ENCODE measurements at regions not wholly inside any gene's neighbourhood (a gene's known extent, or its start where the extent isn't known, plus 50 kb on each side); places are given as distances from the start of the nearest gene placed in this dataset.
A peak's percentile ranks its signal among the peaks of the same experiment; 100 is the strongest.

DNA sequence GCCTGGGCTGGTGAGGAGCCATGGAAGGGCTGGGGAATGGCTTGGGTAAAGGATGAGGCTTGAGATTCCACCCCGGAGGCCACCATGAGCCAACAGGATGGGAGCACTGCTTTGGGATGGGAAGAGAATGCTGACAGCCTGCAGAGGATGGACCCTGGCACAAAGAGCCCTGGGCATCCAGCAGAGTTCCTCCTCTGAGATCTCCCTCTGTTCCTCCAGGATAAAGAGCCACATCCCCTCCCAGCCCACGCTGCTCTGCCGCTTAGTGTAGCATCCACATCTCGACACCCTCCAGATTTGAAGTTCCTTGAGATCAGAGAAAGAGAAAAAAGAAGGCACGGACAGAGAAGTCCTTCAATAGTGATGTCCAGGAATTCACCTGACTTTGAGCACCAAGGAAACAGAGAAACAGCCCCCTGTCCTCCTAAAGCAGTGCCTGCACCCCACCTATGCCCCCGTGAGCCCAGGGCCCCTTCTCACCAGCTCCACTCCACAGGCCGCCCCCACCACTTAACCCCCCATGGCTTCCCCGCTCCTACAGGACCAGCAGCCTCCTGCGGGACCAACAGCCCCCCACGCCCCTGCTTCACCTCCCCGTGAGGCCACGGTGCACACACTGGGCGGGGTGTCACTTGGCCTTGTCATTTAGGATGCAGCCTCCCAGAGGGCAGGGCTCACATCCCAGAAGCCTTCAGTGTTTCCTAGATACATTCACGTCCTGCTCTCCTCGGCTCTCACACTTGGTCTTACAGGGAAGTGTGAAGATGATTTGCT lies 180.5 kb downstream of the SHANK2 start:
- WGBS, 2 donors (ENCODE audit: extremely low coverage in 2 of 2, insufficient read length in 2 of 2, insufficient replicate concordance in 1 of 2), result no CpG with 5 or more reads among the region's 15 CpGs
- no peak overlapping the region for H4K8ac ChIP-seq (ENCODE audit: low read depth, low read length)
- no peak overlapping the region for H3K4me2 ChIP-seq (ENCODE audit: insufficient read depth, low read length, poor library complexity, severe bottlenecking)
- no peak overlapping the region for H3K4me3 ChIP-seq (ENCODE audit: low read length in 2 of 2)
- H3K18ac ChIP-seq (ENCODE audit: low read length), result no peak overlapping the region
- H3K4me1 ChIP-seq (ENCODE audit: control insufficient read depth in 2 of 2, insufficient read depth in 1 of 2, low read depth in 1 of 2, low read length in 2 of 2), result peaks cover 0 to 3% of the 10 kb centered on the region in 2 donors
- H2BK5ac ChIP-seq (ENCODE audit: low read length), result peak overlapping the region; percentile 19
- H4K91ac ChIP-seq (ENCODE audit: low read depth, low read length, poor library complexity), result no peak overlapping the region
- no peak overlapping the region for H2AFZ ChIP-seq (ENCODE audit: low read length)
- H3K27ac ChIP-seq (replicated peaks; ENCODE audit: low read length), result no peak overlapping the region
- no peaks in the 10 kb centered on the region for H3K79me1 ChIP-seq (ENCODE audit: low read depth, low read length)
- H2BK12ac ChIP-seq (ENCODE audit: low read length), result no peak overlapping the region
- no peak overlapping the region for H3K23ac ChIP-seq (ENCODE audit: low read depth, low read length, poor library complexity)
- H2BK15ac ChIP-seq (ENCODE audit: low read length), result no peak overlapping the region
- H3K9ac ChIP-seq (ENCODE audit: low read depth, low read length, poor library complexity), result no peak overlapping the region
- no peak overlapping the region for H2BK120ac ChIP-seq (ENCODE audit: low read depth, low read length)
- H3K4ac ChIP-seq (ENCODE audit: low read length), result no peak overlapping the region
- peaks cover 0 to 12% of the 10 kb centered on the region in 2 donors for H3K9me3 ChIP-seq (replicated peaks in 1 of 2; ENCODE audit: control insufficient read depth in 2 of 2, insufficient read depth in 1 of 2, low read depth in 1 of 2, low read length in 2 of 2)
- no peak for DNase-seq (ENCODE audit: low spot score)
- H3K14ac ChIP-seq (ENCODE audit: low read length), result no peak overlapping the region
- peaks cover 0 to 3% of the 10 kb centered on the region in 2 donors for H3K36me3 ChIP-seq (replicated peaks in 1 of 2; ENCODE audit: control insufficient read depth in 2 of 2, insufficient read depth in 2 of 2, low read length in 2 of 2)
- H3K27me3 ChIP-seq (ENCODE audit: control insufficient read depth in 3 of 3, insufficient read depth in 3 of 3, low read depth in 1 of 3, low read length in 3 of 3), result peaks cover 0 to 4% (median 2%) of the 10 kb centered on the region in 3 experiments
- H2AK5ac ChIP-seq (ENCODE audit: low read depth, low read length), result peak overlapping the region; percentile 78

DNA sequence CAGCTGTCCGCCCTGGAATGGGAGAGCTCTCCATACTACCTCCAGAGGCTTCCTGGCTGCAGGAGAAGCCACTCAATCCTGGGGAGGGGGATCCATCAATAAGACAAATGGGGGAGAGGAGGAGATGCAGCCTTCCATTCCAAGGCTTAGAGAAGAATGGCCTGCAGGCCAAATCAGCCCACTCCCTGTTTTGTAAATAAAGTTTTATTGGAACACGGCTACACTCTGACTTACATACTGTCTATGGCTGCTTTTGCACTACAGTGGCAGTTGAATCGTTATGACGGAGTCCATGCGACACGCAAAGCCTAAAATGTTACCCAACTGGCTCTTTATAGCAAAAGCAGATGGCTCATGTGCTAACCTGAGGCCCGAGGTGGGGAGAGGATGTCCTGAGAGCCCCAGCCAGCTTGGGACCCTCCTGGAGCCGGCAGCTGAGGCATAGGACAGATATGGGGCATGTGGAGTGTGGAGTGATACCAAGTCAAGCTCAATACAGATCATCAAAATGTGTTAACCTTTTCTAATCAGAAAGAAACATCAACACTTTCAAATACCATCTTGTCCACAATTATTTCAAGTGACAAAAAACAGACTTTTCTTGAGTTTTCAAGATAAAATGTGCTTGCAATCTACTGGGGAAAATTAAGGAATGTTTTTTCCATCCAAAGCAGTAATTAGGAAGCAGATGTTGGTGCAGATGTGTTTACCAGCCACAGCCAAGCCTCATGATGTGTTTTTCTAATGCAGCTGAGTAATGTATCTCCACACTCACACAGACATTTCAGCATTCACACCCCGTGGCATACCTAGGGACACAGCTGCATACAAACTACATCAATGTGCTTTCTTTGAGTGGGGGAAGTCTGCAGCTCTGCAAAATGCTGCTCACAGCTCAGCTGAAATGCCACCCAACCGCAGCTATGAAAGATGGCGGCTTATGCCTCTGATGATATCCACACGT lies 181.6 kb downstream of the SHANK2 start:
- no peak overlapping the region for H3K18ac ChIP-seq (ENCODE audit: low read length)
- H3K4me2 ChIP-seq (ENCODE audit: insufficient read depth, low read length, poor library complexity, severe bottlenecking), result no peak overlapping the region
- no peak overlapping the region for H3K4me3 ChIP-seq (ENCODE audit: low read length in 2 of 2)
- H3K4ac ChIP-seq (ENCODE audit: low read length), result no peak overlapping the region
- H2AFZ ChIP-seq (ENCODE audit: low read length), result no peak overlapping the region
- H3K36me3 ChIP-seq (replicated peaks in 1 of 2; ENCODE audit: control insufficient read depth in 2 of 2, insufficient read depth in 2 of 2, low read length in 2 of 2), result peaks cover 0 to 3% of the 10 kb centered on the region in 2 donors
- peak overlapping the region; percentile 0 for H2AK5ac ChIP-seq (ENCODE audit: low read depth, low read length)
- no peak overlapping the region for H2BK120ac ChIP-seq (ENCODE audit: low read depth, low read length)
- H3K14ac ChIP-seq (ENCODE audit: low read length), result no peak overlapping the region
- no peak overlapping the region for H4K8ac ChIP-seq (ENCODE audit: low read depth, low read length)
- H3K9me3 ChIP-seq (replicated peaks in 1 of 2; ENCODE audit: control insufficient read depth in 2 of 2, insufficient read depth in 1 of 2, low read depth in 1 of 2, low read length in 2 of 2), result peaks cover 0 to 11% of the 10 kb centered on the region in 2 donors
- no peak overlapping the region for H3K27ac ChIP-seq (replicated peaks; ENCODE audit: low read length)
- peaks cover 0 to 3% of the 10 kb centered on the region in 2 donors for H3K4me1 ChIP-seq (ENCODE audit: control insufficient read depth in 2 of 2, insufficient read depth in 1 of 2, low read depth in 1 of 2, low read length in 2 of 2)
- H3K23ac ChIP-seq (ENCODE audit: low read depth, low read length, poor library complexity), result no peak overlapping the region
- no peak for DNase-seq (ENCODE audit: low spot score)
- peaks cover 0 to 4% (median 2%) of the 10 kb centered on the region in 3 experiments for H3K27me3 ChIP-seq (ENCODE audit: control insufficient read depth in 3 of 3, insufficient read depth in 3 of 3, low read depth in 1 of 3, low read length in 3 of 3)
- no peaks in the 10 kb centered on the region for H3K79me1 ChIP-seq (ENCODE audit: low read depth, low read length)
- no peak overlapping the region for H4K91ac ChIP-seq (ENCODE audit: low read depth, low read length, poor library complexity)
- H2BK15ac ChIP-seq (ENCODE audit: low read length), result no peak overlapping the region
- H2BK12ac ChIP-seq (ENCODE audit: low read length), result no peak overlapping the region
- H3K9ac ChIP-seq (ENCODE audit: low read depth, low read length, poor library complexity), result no peak overlapping the region
- WGBS, 2 donors (ENCODE audit: extremely low coverage in 2 of 2, insufficient read length in 2 of 2, insufficient replicate concordance in 1 of 2), result no CpG with 5 or more reads among the region's 12 CpGs
- no peak overlapping the region for H2BK5ac ChIP-seq (ENCODE audit: low read length)

DNA sequence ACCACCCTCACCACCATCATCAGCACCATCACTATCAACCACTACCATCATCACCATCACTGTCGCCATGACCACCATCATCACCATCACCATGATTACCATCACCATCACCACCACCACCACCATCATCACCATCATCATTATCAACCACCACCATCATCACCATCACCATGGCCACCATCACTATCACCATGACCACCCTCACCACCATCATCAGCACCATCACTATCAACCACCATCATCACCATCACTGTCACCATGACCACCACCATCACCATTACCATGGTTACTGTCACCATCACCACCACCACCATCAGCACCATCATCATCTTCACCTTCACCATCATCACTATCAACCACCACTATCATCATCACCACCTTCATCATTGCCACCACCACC lies 183.4 kb downstream of the SHANK2 start:
- H2BK15ac ChIP-seq (ENCODE audit: low read length), result no peak overlapping the region
- DNase-seq (ENCODE audit: low spot score), result no peak

More for the DNA sequence above, 183.4 kb downstream of the SHANK2 start:
- Histone ChIP-seq H3K4me2 (ENCODE audit: insufficient read depth, low read length, poor library complexity, severe bottlenecking) (no peak overlapping the region), H2BK12ac (ENCODE audit: low read length) (no peak overlapping the region), H3K4me1 (ENCODE audit: control insufficient read depth in 2 of 2, insufficient read depth in 1 of 2, low read depth in 1 of 2, low read length in 2 of 2) (peaks cover 0 to 2% of the 10 kb centered on the region in 2 donors), H3K9me3 (replicated peaks in 1 of 2; ENCODE audit: control insufficient read depth in 2 of 2, insufficient read depth in 1 of 2, low read depth in 1 of 2, low read length in 2 of 2) (peaks cover 0 to 11% of the 10 kb centered on the region in 2 donors), H2AK5ac (ENCODE audit: low read depth, low read length) (no peak overlapping the region), H3K27ac (replicated peaks; ENCODE audit: low read length) (no peak overlapping the region), H2BK120ac (ENCODE audit: low read depth, low read length) (no peak overlapping the region), H2BK5ac (ENCODE audit: low read length) (no peak overlapping the region), H3K27me3 (ENCODE audit: control insufficient read depth in 3 of 3, insufficient read depth in 3 of 3, low read depth in 1 of 3, low read length in 3 of 3) (peaks cover 0 to 7% (median 2%) of the 10 kb centered on the region in 3 experiments), H3K4me3 (ENCODE audit: low read length in 2 of 2) (peak overlapping the region in 1 of 2 donors; percentile 42), H3K79me1 (ENCODE audit: low read depth, low read length) (no peaks in the 10 kb centered on the region), H2AFZ (ENCODE audit: low read length) (no peak overlapping the region), H4K91ac (ENCODE audit: low read depth, low read length, poor library complexity) (no peak overlapping the region), H3K14ac (ENCODE audit: low read length) (no peak overlapping the region), H3K18ac (ENCODE audit: low read length) (no peak overlapping the region), H3K4ac (ENCODE audit: low read length) (no peak overlapping the region), H3K23ac (ENCODE audit: low read depth, low read length, poor library complexity) (no peak overlapping the region), H3K9ac (ENCODE audit: low read depth, low read length, poor library complexity) (peak overlapping the region; percentile 55), H3K36me3 (replicated peaks in 1 of 2; ENCODE audit: control insufficient read depth in 2 of 2, insufficient read depth in 2 of 2, low read length in 2 of 2) (peaks cover 0 to 3% of the 10 kb centered on the region in 2 donors), H4K8ac (ENCODE audit: low read depth, low read length) (no peak overlapping the region)
- WGBS, 2 donors (ENCODE audit: extremely low coverage in 2 of 2, insufficient read length in 2 of 2, insufficient replicate concordance in 1 of 2), result no CpG with 5 or more reads among the region's 1 CpG

Data from neuronal stem cell (in vitro differentiated cells).